GM21515 (cell line): ENCODE measurements at regions not wholly inside any gene's neighbourhood (a gene's known extent, or its start where the extent isn't known, plus 50 kb on each side); places are given as distances from the start of the nearest gene placed in this dataset.
A peak's percentile ranks its signal among the peaks of the same experiment; 100 is the strongest.

Experiments
- ATAC-seq: cut with Tn5 transposase; IDR thresholded peaks from one replicate; pipeline ENCODE4 v1.9.1; 2021; ENCODE audit not compliant: unreplicated experiment

- ATAC-seq: no peak
Observed at GRCh38 chr12:125643055-125643454, 577.8 kb downstream of the AACS start.

GRCh38 chr12:125645724-125646123 lies 580.5 kb downstream of the AACS start:
- ATAC-seq: no peak

GRCh38 chr12:125650587-125650986 lies 585.4 kb downstream of the AACS start:
- no peak for ATAC-seq

GRCh38 chr12:125651625-125652024 lies 586.4 kb downstream of the AACS start:
- ATAC-seq: no peak

GRCh38 chr12:125652681-125653080 lies 587.4 kb downstream of the AACS start:
- no peak for ATAC-seq

- ATAC-seq: no peak
Observed at GRCh38 chr12:125657681-125658080, 592.4 kb downstream of the AACS start.

GRCh38 chr12:125674554-125675338 lies 609.5 kb downstream of the AACS start:
- no peak for ATAC-seq

GRCh38 chr12:125676366-125676765 lies 611.1 kb downstream of the AACS start:
- no peak for ATAC-seq

GRCh38 chr12:125677829-125678228 lies 612.6 kb downstream of the AACS start:
- ATAC-seq: no peak

- ATAC-seq: no peak
Observed at GRCh38 chr12:125678589-125678993, 613.4 kb downstream of the AACS start.

- ATAC-seq: peak; percentile 88
Observed at GRCh38 chr12:125683748-125684381, 618.6 kb downstream of the AACS start.

- ATAC-seq: no peak
Observed at GRCh38 chr12:125684968-125685790, 619.9 kb downstream of the AACS start.

GRCh38 chr12:125685915-125686314 lies 620.7 kb downstream of the AACS start:
- no peak for ATAC-seq

GRCh38 chr12:125687403-125687802 lies 622.2 kb downstream of the AACS start:
- ATAC-seq: no peak

GRCh38 chr12:125687820-125688219 lies 622.6 kb downstream of the AACS start:
- ATAC-seq: no peak

- no peak for ATAC-seq
Observed at GRCh38 chr12:125688223-125688622, 623.0 kb downstream of the AACS start.

- ATAC-seq: no peak
Observed at GRCh38 chr12:125688881-125689280, 623.6 kb downstream of the AACS start.

GRCh38 chr12:125689576-125690410 lies 624.6 kb downstream of the AACS start:
- ATAC-seq: no peak

- no peak for ATAC-seq
Observed at GRCh38 chr12:125690841-125691240, 625.6 kb downstream of the AACS start.

- ATAC-seq: no peak
Observed at GRCh38 chr12:125696054-125696453, 630.8 kb downstream of the AACS start.

- ATAC-seq: no peak
Observed at GRCh38 chr12:125704803-125705202, 639.6 kb downstream of the AACS start.
